Esophagus squamous epithelium (tissue), 5 donors: ENCODE measurements at regions not wholly inside any gene's neighbourhood (a gene's known extent, or its start where the extent isn't known, plus 50 kb on each side); places are given as distances from the start of the nearest gene placed in this dataset.

Experiments used
- DNase-seq: peaks from one replicate; lab custom pipeline; 2025; lab: John Stamatoyannopoulos, UW
- H3K27ac ChIP-seq, 4 donors: fragments of 200-600 bp; sonication (generic); one replicate each; pipeline ENCODE4 v1.5.1; 2016 to 2019; ENCODE audit warnings: mild to moderate bottlenecking in 1 of 4
- H3K27me3 ChIP-seq, 4 donors: fragments of 200-600 bp; sonication (generic); 1 replicate in 3 of 4; 2 replicates in 1 of 4; pipeline versions ENCODE4 v1.5.1 to v1.6.0; 2017 to 2021; ENCODE audit warnings: antibody characterized with exemption in 1 of 4
- H3K36me3 ChIP-seq, 3 donors: fragments of 200-600 bp; sonication (generic); one replicate each; pipeline ENCODE4 v1.5.1; 2016 to 2019
- H3K4me1 ChIP-seq, 3 donors: fragments of 200-600 bp; sonication (generic); one replicate each; pipeline ENCODE4 v1.5.1; 2017 to 2019
- H3K4me3 ChIP-seq, 4 donors: fragments of 200-600 bp; sonication (generic); 1 replicate in 3 of 4; 2 replicates in 1 of 4; pipeline ENCODE4 v1.5.1; 2016 to 2019; ENCODE audit warnings: mild to moderate bottlenecking in 2 of 4, moderate library complexity in 1 of 4
- H3K9me3 ChIP-seq, 3 donors: fragments of 200-600 bp; sonication (generic); one replicate each; pipeline ENCODE4 v1.5.1; 2016 to 2019
- POLR2A ChIP-seq, 4 donors: fragments of 450-650 bp; IDR thresholded peaks; one replicate each; pipeline ENCODE4 v1.6.1; 2017; ENCODE audit warnings: antibody characterized with exemption in 4 of 4, mild to moderate bottlenecking in 4 of 4, moderate library complexity in 3 of 4
- WGBS, 2 donors: methylation state at CpG; one replicate each; pipeline ENCODE4 v1.1.5; 2018; 5-methylcytosine and 5-hydroxymethylcytosine counted together
- intact Hi-C: fragments of 100-400 bp; cut with DNase I; formaldehyde crosslinking; loops from one replicate; pipeline ENCODE4 v1.15.0; 2022
- TF ChIP-seq, protein P1 (sequence below), 6 experiments: fragments of 450-650 bp in 4 of 6; fragments of 200-600 bp in 2 of 6; sonication (generic) in 2 of 6; IDR thresholded peaks; one replicate each; pipeline ENCODE4 v1.5.1; 2016 to 2019; ENCODE audit warnings: antibody characterized with exemption in 6 of 6, mild to moderate bottlenecking in 4 of 6, moderate library complexity in 4 of 6
- donor health status: DM: yes; HTN: yes; CAD: no.

DNA sequence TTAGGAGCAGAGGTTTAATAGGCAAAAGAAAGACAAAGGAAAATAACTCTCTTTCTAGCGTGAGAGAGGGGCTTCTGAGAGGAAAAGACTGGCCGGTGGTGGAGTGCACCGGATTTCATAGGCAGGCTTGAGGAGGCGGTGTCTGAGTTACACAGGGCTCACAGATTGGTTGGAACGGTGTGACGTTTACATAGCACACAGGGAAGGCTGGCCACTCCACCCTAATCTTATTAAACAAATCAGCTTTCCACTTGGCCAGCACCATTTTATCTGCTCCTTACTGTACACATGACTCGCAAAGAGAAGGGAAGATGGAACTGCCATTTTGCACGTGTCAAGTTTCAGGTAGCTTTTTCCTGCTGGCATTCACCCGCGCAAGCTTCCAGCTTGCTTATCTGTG, 587.7 kb downstream of the RPL10L start:
- WGBS, 2 donors, result 71 to 77% methylated on average over 10 of the region's 10 CpGs
- intact Hi-C loops, result no loop called here
- Histone ChIP-seq H3K9me3 (no peaks in the 10 kb centered on the region), H3K36me3 (no peaks in the 10 kb centered on the region), H3K4me1 (no peaks in the 10 kb centered on the region), H3K27ac (no peak overlapping the region), H3K27me3 (no peaks in the 10 kb centered on the region), H3K4me3 (no peak overlapping the region)
- TF ChIP-seq POLR2A (IDR thresholded peaks at IDR 0.05), result no peak
- TF ChIP-seq, protein P1, sequence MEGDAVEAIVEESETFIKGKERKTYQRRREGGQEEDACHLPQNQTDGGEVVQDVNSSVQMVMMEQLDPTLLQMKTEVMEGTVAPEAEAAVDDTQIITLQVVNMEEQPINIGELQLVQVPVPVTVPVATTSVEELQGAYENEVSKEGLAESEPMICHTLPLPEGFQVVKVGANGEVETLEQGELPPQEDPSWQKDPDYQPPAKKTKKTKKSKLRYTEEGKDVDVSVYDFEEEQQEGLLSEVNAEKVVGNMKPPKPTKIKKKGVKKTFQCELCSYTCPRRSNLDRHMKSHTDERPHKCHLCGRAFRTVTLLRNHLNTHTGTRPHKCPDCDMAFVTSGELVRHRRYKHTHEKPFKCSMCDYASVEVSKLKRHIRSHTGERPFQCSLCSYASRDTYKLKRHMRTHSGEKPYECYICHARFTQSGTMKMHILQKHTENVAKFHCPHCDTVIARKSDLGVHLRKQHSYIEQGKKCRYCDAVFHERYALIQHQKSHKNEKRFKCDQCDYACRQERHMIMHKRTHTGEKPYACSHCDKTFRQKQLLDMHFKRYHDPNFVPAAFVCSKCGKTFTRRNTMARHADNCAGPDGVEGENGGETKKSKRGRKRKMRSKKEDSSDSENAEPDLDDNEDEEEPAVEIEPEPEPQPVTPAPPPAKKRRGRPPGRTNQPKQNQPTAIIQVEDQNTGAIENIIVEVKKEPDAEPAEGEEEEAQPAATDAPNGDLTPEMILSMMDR (IDR thresholded peaks at IDR 0.05), result no peak
- no peak for DNase-seq

GRCh38 chr14:46058964-46059563, 592.5 kb downstream of the RPL10L start:
- no peaks in the 10 kb centered on the region for H3K9me3 ChIP-seq
- no peak overlapping the region for H3K27ac ChIP-seq
- H3K4me1 ChIP-seq, result no peaks in the 10 kb centered on the region
- H3K27me3 ChIP-seq, result no peaks in the 10 kb centered on the region
- no peak for DNase-seq
- no peak overlapping the region for H3K4me3 ChIP-seq
- H3K36me3 ChIP-seq, result no peaks in the 10 kb centered on the region
- WGBS, 2 donors, result 54 to 59% methylated on average over 4 of the region's 4 CpGs
- TF ChIP-seq, protein P1 (IDR thresholded peaks at IDR 0.05), result no peak
- no peak for TF ChIP-seq POLR2A (IDR thresholded peaks at IDR 0.05)
- intact Hi-C loops, result no loop called here

DNA sequence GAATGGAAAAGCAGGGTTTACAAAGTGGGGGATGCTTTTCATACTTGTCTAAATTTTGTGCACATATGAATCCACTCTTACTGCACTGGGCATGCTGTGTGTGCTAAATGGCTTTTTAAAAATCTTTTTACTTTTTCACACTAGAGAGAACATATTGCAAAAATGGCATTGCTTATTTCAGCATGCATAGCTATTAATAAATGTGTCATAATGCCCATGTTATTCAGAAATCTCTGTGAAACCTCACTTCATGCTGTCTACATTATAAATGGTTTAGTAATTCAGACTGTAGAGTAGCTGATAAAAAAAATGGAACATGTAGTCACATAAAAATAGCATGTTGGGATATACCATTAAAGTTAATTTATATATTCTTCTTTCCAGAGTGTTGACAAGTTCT, 593.8 kb downstream of the RPL10L start:
- H3K36me3 ChIP-seq, result no peaks in the 10 kb centered on the region
- no peak overlapping the region for H3K27ac ChIP-seq
- TF ChIP-seq, protein P1 (IDR thresholded peaks at IDR 0.05), result no peak
- TF ChIP-seq POLR2A (IDR thresholded peaks at IDR 0.05), result no peak
- no peak overlapping the region for H3K4me3 ChIP-seq
- H3K4me1 ChIP-seq, result no peaks in the 10 kb centered on the region
- no peak for DNase-seq
- H3K27me3 ChIP-seq, result no peaks in the 10 kb centered on the region
- H3K9me3 ChIP-seq, result no peaks in the 10 kb centered on the region
- intact Hi-C loops, result no loop called here

DNA sequence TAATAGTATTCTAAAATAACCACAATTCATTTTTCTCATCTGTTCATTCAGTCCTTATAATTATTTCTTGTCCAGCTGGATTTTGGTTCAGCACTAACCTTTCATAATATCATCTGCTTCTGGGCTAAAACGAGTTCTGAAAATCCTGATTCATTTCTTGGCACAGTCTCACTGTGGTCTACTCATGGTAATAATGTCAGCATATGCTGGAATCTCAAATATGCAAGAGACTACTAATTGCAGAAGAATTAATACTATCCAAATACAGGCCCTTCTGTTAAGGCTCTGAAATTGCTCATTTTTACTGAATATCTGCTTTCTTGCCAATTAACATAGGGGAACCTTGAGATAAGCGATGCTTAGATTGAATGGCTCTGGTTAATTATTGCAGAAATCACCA, 597.1 kb downstream of the RPL10L start:
- H3K36me3 ChIP-seq, result no peaks in the 10 kb centered on the region
- WGBS, 2 donors, result 38 to 52% methylated on average over 2 of the region's 2 CpGs
- H3K27me3 ChIP-seq, result no peaks in the 10 kb centered on the region
- H3K9me3 ChIP-seq, result no peaks in the 10 kb centered on the region
- H3K27ac ChIP-seq, result no peak overlapping the region
- TF ChIP-seq, protein P1 (IDR thresholded peaks at IDR 0.05), result no peak
- no peak for TF ChIP-seq POLR2A (IDR thresholded peaks at IDR 0.05)
- H3K4me1 ChIP-seq, result no peaks in the 10 kb centered on the region
- H3K4me3 ChIP-seq, result no peak overlapping the region
- intact Hi-C loops, result no loop called here
- DNase-seq, result no peak

- no peak for TF ChIP-seq POLR2A (IDR thresholded peaks at IDR 0.05)
- TF ChIP-seq, protein P1 (IDR thresholded peaks at IDR 0.05), result no peak
- H3K27me3 ChIP-seq, result no peaks in the 10 kb centered on the region
- 67 to 72% methylated on average over 1 of the region's 1 CpG for WGBS, 2 donors
- no peaks in the 10 kb centered on the region for H3K9me3 ChIP-seq
- H3K27ac ChIP-seq, result no peak overlapping the region
- no peak for DNase-seq
- intact Hi-C loops, result no loop called here
- no peaks in the 10 kb centered on the region for H3K36me3 ChIP-seq
- no peak overlapping the region for H3K4me3 ChIP-seq
- H3K4me1 ChIP-seq, result no peaks in the 10 kb centered on the region
Measured at GRCh38 chr14:46053221-46053620, 598.4 kb downstream of the RPL10L start.
